GM23248 (cell line): ENCODE measurements at regions not wholly inside any gene's neighbourhood (a gene's known extent, or its start where the extent isn't known, plus 50 kb on each side); places are given as distances from the start of the nearest gene placed in this dataset.

Experiments
- EZH2 ChIP-seq: fragments of 200-600 bp; sonication (generic); IDR thresholded peaks from 2 replicates; pipeline ENCODE4 v1.6.1; 2018; ENCODE audit warnings: antibody characterized with exemption, mild to moderate bottlenecking; ENCODE audit not compliant: insufficient read depth, poor library complexity, severe bottlenecking
- EZH2phosphoT487 ChIP-seq: fragments of 200-600 bp; sonication (generic); IDR thresholded peaks from 2 replicates; pipeline ENCODE4 v1.6.1; 2018; ENCODE audit warnings: antibody characterized with exemption, moderate library complexity, mild to moderate bottlenecking, low read depth; ENCODE audit not compliant: insufficient read depth

DNA sequence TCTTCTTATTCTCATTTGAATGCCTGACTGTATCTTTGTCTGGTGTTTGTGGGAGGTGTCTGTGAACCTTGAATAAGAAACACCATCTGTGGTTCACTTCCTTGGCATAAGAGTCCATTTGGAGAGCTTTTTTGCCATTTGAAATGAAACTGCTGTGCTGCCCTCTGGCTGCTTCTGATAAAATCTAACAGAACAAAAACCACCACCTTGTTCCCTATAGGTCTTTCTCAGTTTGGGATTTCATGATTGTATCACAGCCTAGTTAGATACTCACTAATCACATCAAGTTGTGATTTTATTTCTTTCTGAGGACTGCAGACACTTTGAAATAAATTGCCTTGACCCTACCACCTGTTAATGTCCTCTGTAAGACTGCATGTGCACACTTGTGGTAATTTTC is 102.7 kb upstream of the FAM13C start:
- TF ChIP-seq EZH2 (no peak), EZH2phosphoT487 (no peak)
